ENCODE measurements at regions not wholly inside any gene's neighbourhood (a gene's known extent, or its start where the extent isn't known, plus 50 kb on each side); places are given as distances from the start of the nearest gene placed in this dataset.
A peak's percentile ranks its signal among the peaks of the same experiment; 100 is the strongest.

GRCh38 chrX:8404471-8404870, 60.2 kb upstream of the VCX3B start:
- Histone ChIP-seq H4K91ac (ENCODE audit: insufficient read length, low read depth, low read length) (no peak overlapping the region), H3K4me2 (ENCODE audit: insufficient read depth, insufficient read length, low read length) (no peak overlapping the region), H2BK5ac (ENCODE audit: insufficient read length, low read length) (no peak overlapping the region), H2AFZ (ENCODE audit: low read length) (peak overlapping the region; percentile 85), H3K27ac (ENCODE audit: insufficient read length, low read depth, low read length) (no peak overlapping the region), H3K79me1 (ENCODE audit: insufficient read depth, low read depth, low read length, poor library complexity, severe bottlenecking) (no peaks in the 10 kb centered on the region), H3K9ac (ENCODE audit: extremely low read depth, insufficient read length, low read length) (no peak overlapping the region), H3T11ph (ENCODE audit: low read length) (no peak overlapping the region), H2AK5ac (ENCODE audit: insufficient read length, low read length) (no peak overlapping the region), H4K8ac (replicated peaks; ENCODE audit: insufficient read length, low read depth, low read length) (no peak overlapping the region), H2BK120ac (ENCODE audit: low read depth, low read length, poor library complexity, severe bottlenecking) (no peak overlapping the region), H3K9me3 (ENCODE audit: control insufficient read depth, low read depth, low read length) (no peaks in the 10 kb centered on the region), H3K4ac (ENCODE audit: low read depth, low read length) (no peak overlapping the region), H2BK20ac (ENCODE audit: low read depth, low read length, poor library complexity, severe bottlenecking) (no peak overlapping the region), H3K18ac (ENCODE audit: insufficient read length, low read depth, low read length) (no peak overlapping the region), H3K56ac (ENCODE audit: insufficient read length, low read depth, low read length) (no peak overlapping the region), H3K14ac (ENCODE audit: insufficient read depth, low read length) (no peak overlapping the region), H3K27me3 (ENCODE audit: insufficient read depth, low read length) (no peaks in the 10 kb centered on the region), H3K79me2 (ENCODE audit: insufficient read depth, low read length) (no peaks in the 10 kb centered on the region), H2BK15ac (ENCODE audit: low read depth, low read length) (no peak overlapping the region), H2BK12ac (ENCODE audit: insufficient read length, low read depth, low read length) (no peak overlapping the region), H3K4me1 (ENCODE audit: insufficient read depth, low read length) (peaks cover 2% of the 10 kb centered on the region; the same call in 1 of the 2 replicates), H3K23ac (ENCODE audit: insufficient read length, low read depth, low read length) (no peak overlapping the region), H3K23me2 (ENCODE audit: insufficient read length, low read depth, low read length, poor library complexity, severe bottlenecking) (no peaks in the 10 kb centered on the region), H4K5ac (ENCODE audit: insufficient read length, low read depth, low read length) (no peak overlapping the region), H4K20me1 (ENCODE audit: control insufficient read depth, insufficient read depth, insufficient read length) (no peaks in the 10 kb centered on the region)
- Mint-ChIP-seq H3K9me3 (peaks cover 0 to 4% of the 10 kb centered on the region in 2 experiments; a peak in 3 of 5 replicates), H3K36me3 (ENCODE audit: insufficient read depth in 1 of 3, low read depth in 3 of 3) (0 out of 7 replicates have a peak, but pooled peaks cover 0 to 4% (median 0%) of the 10 kb centered on the region in 3 experiments), H3K4me3 (no peak overlapping the region), H3K4me1 (peaks cover 6 to 7% of the 10 kb centered on the region in 2 experiments; a peak in 3 of 4 replicates), H3K27me3 (ENCODE audit: low read depth) (no peaks in the 10 kb centered on the region), H3K27ac (no peak overlapping the region)
- DNase-seq = no peak
- no CpG with 5 or more reads among the region's 6 CpGs for WGBS (ENCODE audit: extremely low coverage, insufficient read length, low lambda C conversion rate)
- no peak for TF ChIP-seq CTCF (conservative IDR thresholded peaks at IDR 0.05)

Data from H9 (cell line).